ENCODE measurements at regions not wholly inside any gene's neighbourhood (a gene's known extent, or its start where the extent isn't known, plus 50 kb on each side); places are given as distances from the start of the nearest gene placed in this dataset.

DNA sequence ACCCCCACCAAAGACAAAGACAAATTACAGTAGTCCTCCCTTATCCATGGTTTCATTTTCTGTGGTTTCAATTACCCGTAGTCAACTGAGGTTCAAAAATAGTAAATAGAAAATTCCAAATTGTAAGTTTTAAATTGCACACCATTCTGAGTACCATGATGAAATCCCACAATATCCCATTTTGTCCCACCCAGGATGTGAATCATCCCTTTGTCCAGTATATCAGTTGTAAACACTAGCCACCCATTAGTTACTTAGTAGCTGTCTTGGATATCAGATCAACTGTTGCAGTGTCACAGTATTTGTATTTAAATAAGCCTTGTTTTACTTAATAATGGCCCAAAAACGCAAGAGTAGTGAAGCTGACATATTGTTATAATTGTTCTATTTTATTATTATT, 364.0 kb upstream of the ARID1B start:
- H3K4me3 ChIP-seq (replicated peaks; ENCODE audit: low read depth, low read length): no peak overlapping the region
- peak; percentile 20 for DNase-seq (ENCODE audit: low read depth)
- TF ChIP-seq, protein P1, sequence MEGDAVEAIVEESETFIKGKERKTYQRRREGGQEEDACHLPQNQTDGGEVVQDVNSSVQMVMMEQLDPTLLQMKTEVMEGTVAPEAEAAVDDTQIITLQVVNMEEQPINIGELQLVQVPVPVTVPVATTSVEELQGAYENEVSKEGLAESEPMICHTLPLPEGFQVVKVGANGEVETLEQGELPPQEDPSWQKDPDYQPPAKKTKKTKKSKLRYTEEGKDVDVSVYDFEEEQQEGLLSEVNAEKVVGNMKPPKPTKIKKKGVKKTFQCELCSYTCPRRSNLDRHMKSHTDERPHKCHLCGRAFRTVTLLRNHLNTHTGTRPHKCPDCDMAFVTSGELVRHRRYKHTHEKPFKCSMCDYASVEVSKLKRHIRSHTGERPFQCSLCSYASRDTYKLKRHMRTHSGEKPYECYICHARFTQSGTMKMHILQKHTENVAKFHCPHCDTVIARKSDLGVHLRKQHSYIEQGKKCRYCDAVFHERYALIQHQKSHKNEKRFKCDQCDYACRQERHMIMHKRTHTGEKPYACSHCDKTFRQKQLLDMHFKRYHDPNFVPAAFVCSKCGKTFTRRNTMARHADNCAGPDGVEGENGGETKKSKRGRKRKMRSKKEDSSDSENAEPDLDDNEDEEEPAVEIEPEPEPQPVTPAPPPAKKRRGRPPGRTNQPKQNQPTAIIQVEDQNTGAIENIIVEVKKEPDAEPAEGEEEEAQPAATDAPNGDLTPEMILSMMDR (IDR thresholded peaks at IDR 0.05; ENCODE audit: low read length, missing control alignments): no peak

DNA sequence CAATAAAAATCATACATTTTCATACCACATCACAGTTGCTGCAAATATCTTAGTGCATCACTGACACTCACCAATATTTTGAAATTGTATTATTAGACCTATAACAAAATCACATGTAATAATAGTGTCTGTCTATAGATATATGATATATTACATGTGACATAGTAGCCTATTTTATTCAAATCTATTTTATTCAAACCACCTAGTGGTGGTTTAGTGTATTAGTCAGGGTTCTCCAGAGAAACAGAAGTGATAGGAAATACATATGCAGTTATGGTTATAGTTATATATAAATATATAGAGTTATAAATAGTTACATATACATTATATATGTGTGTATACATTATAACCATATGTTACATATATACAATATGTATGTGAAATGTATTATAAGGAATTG, 366.5 kb upstream of the ARID1B start:
- TF ChIP-seq, protein P1 (IDR thresholded peaks at IDR 0.05; ENCODE audit: low read length, missing control alignments): peak; percentile 17
- H3K4me3 ChIP-seq (replicated peaks; ENCODE audit: low read depth, low read length): no peak overlapping the region
- no peak for DNase-seq (ENCODE audit: low read depth)

DNA sequence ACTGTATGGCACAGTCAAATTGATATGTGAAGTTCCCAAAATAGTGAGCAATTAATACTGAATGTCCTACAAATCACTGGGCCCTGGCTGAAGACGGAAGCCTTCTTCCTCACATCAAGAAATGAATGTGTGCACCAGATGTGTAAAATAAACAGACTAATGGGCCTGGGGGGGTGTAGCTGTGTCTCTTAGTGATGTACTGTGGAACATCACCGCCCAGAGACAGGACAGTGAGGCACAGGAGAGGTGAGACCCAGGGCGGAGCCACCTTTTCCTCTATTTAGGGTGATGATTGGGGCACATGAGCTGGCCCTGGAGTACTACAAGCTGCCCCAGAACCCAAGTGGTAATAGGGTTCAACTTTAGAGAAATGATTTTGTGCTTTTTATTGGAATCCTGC, 368.5 kb upstream of the ARID1B start:
- TF ChIP-seq, protein P1 (IDR thresholded peaks at IDR 0.05; ENCODE audit: low read length, missing control alignments): no peak
- DNase-seq (ENCODE audit: low read depth): no peak
- no peak overlapping the region for H3K4me3 ChIP-seq (replicated peaks; ENCODE audit: low read depth, low read length)

DNA sequence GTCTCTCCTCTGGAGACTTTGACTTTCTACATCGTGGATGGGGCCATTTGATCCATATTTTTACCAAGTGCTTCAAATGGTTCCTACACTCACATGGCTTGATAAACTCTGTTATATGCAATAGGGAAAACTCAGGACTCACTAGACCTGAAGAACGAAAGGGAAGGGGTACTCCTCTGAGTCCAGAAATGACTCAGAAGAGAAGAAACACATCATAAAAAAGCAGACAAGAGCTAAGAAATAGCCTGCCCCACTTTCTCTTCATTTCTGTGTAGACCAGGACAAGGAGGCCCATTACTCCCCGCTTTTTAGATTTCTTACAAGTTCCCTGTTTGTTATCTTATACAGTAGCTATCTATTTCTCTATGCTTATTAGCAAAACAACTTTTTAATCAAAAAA, 369.8 kb upstream of the ARID1B start:
- no peak for DNase-seq (ENCODE audit: low read depth)
- H3K4me3 ChIP-seq (replicated peaks; ENCODE audit: low read depth, low read length): no peak overlapping the region
- TF ChIP-seq, protein P1 (IDR thresholded peaks at IDR 0.05; ENCODE audit: low read length, missing control alignments): no peak

DNA sequence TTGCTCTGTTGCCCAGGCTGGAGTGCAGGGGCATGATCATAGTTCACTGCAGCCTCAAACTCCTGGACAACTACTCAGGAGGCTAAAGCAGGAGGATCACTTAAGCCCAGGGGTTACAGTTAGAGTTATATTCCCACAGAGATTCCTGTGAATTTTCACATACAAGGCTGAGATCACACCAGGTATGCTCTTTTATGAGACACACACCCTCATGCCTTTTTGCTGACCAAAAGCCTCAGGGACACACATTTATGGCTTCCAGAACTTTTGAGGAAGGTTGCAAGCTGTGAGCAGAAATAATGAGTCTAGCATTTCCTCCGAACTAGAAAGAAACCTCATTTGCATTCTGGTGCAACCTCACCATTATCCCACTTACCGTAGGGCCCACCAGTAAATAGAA, 370.5 kb upstream of the ARID1B start:
- TF ChIP-seq, protein P1 (IDR thresholded peaks at IDR 0.05; ENCODE audit: low read length, missing control alignments): no peak
- DNase-seq (ENCODE audit: low read depth): no peak
- no peak overlapping the region for H3K4me3 ChIP-seq (replicated peaks; ENCODE audit: low read depth, low read length)

DNA sequence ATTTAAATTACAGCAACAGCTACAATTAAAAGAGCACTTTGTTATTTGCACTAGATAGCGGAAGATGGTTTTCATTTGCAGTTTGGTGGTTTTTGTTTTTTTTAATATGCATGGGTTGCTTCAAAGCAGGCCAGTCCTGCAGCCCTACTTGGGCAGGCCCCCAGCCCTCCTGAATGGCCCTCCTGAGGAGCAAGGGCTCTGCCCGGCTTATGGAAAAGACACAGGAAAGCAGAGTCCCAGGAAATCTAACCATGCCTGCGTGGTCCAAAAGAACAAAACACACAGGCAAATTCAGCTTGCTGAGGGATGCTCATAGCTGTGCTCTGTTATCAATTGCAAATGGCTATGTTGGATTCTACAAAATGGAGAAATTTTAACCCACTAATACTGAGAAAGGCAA, 371.1 kb upstream of the ARID1B start:
- H3K4me3 ChIP-seq (replicated peaks; ENCODE audit: low read depth, low read length): no peak overlapping the region
- TF ChIP-seq, protein P1 (IDR thresholded peaks at IDR 0.05; ENCODE audit: low read length, missing control alignments): no peak

DNA sequence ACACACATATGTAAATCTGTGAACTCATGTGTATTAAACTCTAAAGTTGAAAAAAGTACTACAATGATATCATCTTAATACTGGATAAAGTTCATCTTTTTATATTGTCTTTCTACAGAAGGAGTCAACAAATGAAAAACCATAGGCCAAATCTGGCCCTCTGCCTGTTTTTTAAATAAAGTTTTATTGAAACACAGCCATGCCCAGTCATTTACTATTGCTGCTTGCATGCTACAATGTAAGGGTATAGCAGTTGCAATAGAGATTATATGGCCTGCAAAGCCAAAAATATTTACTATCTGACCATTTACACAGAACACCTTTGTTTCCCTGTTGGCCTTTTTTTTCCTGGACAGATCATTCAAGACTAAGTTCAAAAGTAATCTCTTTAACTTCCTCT, 374.6 kb upstream of the ARID1B start:
- DNase-seq (ENCODE audit: low read depth): no peak
- TF ChIP-seq, protein P1 (IDR thresholded peaks at IDR 0.05; ENCODE audit: low read length, missing control alignments): no peak

More for the DNA sequence above, 371.1 kb upstream of the ARID1B start:
- no peak for DNase-seq (ENCODE audit: low read depth)

More for the DNA sequence above, 374.6 kb upstream of the ARID1B start:
- H3K4me3 ChIP-seq (replicated peaks; ENCODE audit: low read depth, low read length): no peak overlapping the region
